Type B pancreatic cell (in vitro differentiated cells): ENCODE measurements at regions not wholly inside any gene's neighbourhood (a gene's known extent, or its start where the extent isn't known, plus 50 kb on each side); places are given as distances from the start of the nearest gene placed in this dataset.
"Not testable (repeated sequence)": the region's sequence is repeated elsewhere in the genome, so short reads cannot be mapped to it uniquely, and the experiment has no call there.

ENCODE experiments used
- DNase-seq: peaks from one replicate; pipeline ENCODE4 v3.0.0; 2021; ENCODE audit warnings: mixed read lengths; ENCODE audit not compliant: unreplicated experiment; ENCODE audit errors: extremely low spot score
- H3K27ac Mint-ChIP-seq: 2 replicates; pipeline ENCODE4 v1.8.0; 2021; ENCODE audit warnings: mild to moderate bottlenecking, mixed read lengths
- H3K27me3 Mint-ChIP-seq: 2 replicates; pipeline ENCODE4 v1.8.0; 2021; ENCODE audit warnings: mixed read lengths
- H3K36me3 Mint-ChIP-seq: 2 replicates; pipeline ENCODE4 v1.8.0; 2021; ENCODE audit warnings: mixed read lengths
- H3K4me1 Mint-ChIP-seq: one replicate; pipeline ENCODE4 v1.8.0; 2021; ENCODE audit warnings: mixed read lengths; ENCODE audit not compliant: unreplicated experiment
- H3K4me3 Mint-ChIP-seq: 2 replicates; pipeline ENCODE4 v1.8.0; 2021; ENCODE audit warnings: mild to moderate bottlenecking, mixed read lengths
- H3K9me3 Mint-ChIP-seq: 2 replicates; pipeline ENCODE4 v1.8.0; 2021; ENCODE audit warnings: mixed read lengths
- CTCF ChIP-seq: fragments of 200-600 bp; sonication (generic); conservative IDR thresholded peaks from 2 replicates; pipeline ENCODE4 v1.5.0; 2021; ENCODE audit warnings: antibody characterized with exemption, mild to moderate bottlenecking

- Mint-ChIP-seq H3K9me3 (peaks cover 24% of the 10 kb centered on the region), H3K27ac (no peak overlapping the region), H3K4me3 (no peak overlapping the region), H3K4me1 (no peaks in the 10 kb centered on the region), H3K36me3 (peaks cover 4% of the 10 kb centered on the region), H3K27me3 (no peaks in the 10 kb centered on the region)
- no peak for DNase-seq
- no peak for TF ChIP-seq CTCF
Measured at GRCh38 chr10:85407088-85407487, 959.5 kb downstream of the GRID1 start.

GRCh38 chr10:85408388-85408787 lies 958.2 kb downstream of the GRID1 start:
- Mint-ChIP-seq H3K9me3 (peaks cover 24% of the 10 kb centered on the region), H3K4me3 (no peak overlapping the region), H3K27me3 (no peaks in the 10 kb centered on the region), H3K27ac (no peak overlapping the region), H3K36me3 (peaks cover 4% of the 10 kb centered on the region), H3K4me1 (no peaks in the 10 kb centered on the region)
- TF ChIP-seq CTCF: no peak
- no peak for DNase-seq

GRCh38 chr10:85410586-85410985 lies 956.0 kb downstream of the GRID1 start:
- DNase-seq, H3K4me3 Mint-ChIP-seq, H3K4me1 Mint-ChIP-seq, H3K27ac Mint-ChIP-seq, H3K27me3 Mint-ChIP-seq, H3K36me3 Mint-ChIP-seq: not testable (repeated sequence)
- H3K9me3 Mint-ChIP-seq: peaks cover 23% of the 10 kb centered on the region

GRCh38 chr10:85413570-85413969 lies 953.0 kb downstream of the GRID1 start:
- peaks cover 4% of the 10 kb centered on the region for H3K36me3 Mint-ChIP-seq
- no peak overlapping the region for H3K4me3 Mint-ChIP-seq
- H3K27me3 Mint-ChIP-seq: no peaks in the 10 kb centered on the region
- peaks cover 4% of the 10 kb centered on the region for H3K4me1 Mint-ChIP-seq
- TF ChIP-seq CTCF: no peak
- H3K9me3 Mint-ChIP-seq: peaks cover 21% of the 10 kb centered on the region
- DNase-seq: no peak
- no peak overlapping the region for H3K27ac Mint-ChIP-seq

GRCh38 chr10:85420501-85421191 lies 945.9 kb downstream of the GRID1 start:
- Mint-ChIP-seq H3K36me3 (no peaks in the 10 kb centered on the region), H3K9me3 (no peaks in the 10 kb centered on the region), H3K27ac (no peak overlapping the region), H3K4me3 (no peak overlapping the region), H3K4me1 (peaks cover 16% of the 10 kb centered on the region), H3K27me3 (no peaks in the 10 kb centered on the region)
- DNase-seq: no peak
- TF ChIP-seq CTCF: no peak

- Mint-ChIP-seq H3K4me3 (no peak overlapping the region), H3K4me1 (peaks cover 16% of the 10 kb centered on the region), H3K27me3 (no peaks in the 10 kb centered on the region), H3K36me3 (no peaks in the 10 kb centered on the region), H3K9me3 (no peaks in the 10 kb centered on the region), H3K27ac (no peak overlapping the region)
- DNase-seq: no peak
- TF ChIP-seq CTCF: no peak
Measured at GRCh38 chr10:85421421-85421820, 945.2 kb downstream of the GRID1 start.
